ENCODE measurements at regions not wholly inside any gene's neighbourhood (a gene's known extent, or its start where the extent isn't known, plus 50 kb on each side); places are given as distances from the start of the nearest gene placed in this dataset.

GRCh38 chr2:109690457-109690821 lies 76.3 kb downstream of the SOWAHC start:
- TF ChIP-seq CTCF (IDR thresholded peaks at IDR 0.05) (no peak), POLR2A (IDR thresholded peaks at IDR 0.05) (no peak)
